LNCAP (cell line): ENCODE measurements at regions not wholly inside any gene's neighbourhood (a gene's known extent, or its start where the extent isn't known, plus 50 kb on each side); places are given as distances from the start of the nearest gene placed in this dataset.

ENCODE experiments used
- CTCF ChIP-seq: fragments of 450-650 bp; IDR thresholded peaks from 2 replicates; pipeline ENCODE4 v1.5.1; 2017; ENCODE audit warnings: mild to moderate bottlenecking

GRCh38 chr13:79749984-79750551, 269.1 kb downstream of the NDFIP2 start:
- no peak for TF ChIP-seq CTCF

DNA sequence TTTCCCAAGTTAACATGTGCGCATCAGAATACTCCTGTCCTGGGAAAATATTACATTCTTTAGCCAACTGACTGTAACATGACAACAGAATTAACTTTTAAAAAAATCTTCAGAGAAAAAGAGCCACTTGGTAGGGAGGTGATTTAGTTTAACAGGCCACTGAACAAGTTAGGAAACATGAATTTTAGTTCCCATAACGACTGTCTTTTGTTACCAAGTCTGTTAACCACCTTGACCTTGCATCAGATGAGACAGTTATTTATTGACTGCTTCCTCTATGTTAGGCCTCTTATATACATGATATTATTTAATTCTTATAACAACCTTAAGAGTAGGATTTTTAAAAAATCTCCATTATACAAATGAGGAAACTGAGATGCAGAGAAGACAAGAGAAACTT, 268.6 kb downstream of the NDFIP2 start:
- no peak for TF ChIP-seq CTCF

- TF ChIP-seq CTCF = no peak
These were observed 264.1 kb downstream of the NDFIP2 start for GRCh38 chr13:79745081-79745480.

GRCh38 chr13:79742923-79743322, 262.0 kb downstream of the NDFIP2 start:
- no peak for TF ChIP-seq CTCF

DNA sequence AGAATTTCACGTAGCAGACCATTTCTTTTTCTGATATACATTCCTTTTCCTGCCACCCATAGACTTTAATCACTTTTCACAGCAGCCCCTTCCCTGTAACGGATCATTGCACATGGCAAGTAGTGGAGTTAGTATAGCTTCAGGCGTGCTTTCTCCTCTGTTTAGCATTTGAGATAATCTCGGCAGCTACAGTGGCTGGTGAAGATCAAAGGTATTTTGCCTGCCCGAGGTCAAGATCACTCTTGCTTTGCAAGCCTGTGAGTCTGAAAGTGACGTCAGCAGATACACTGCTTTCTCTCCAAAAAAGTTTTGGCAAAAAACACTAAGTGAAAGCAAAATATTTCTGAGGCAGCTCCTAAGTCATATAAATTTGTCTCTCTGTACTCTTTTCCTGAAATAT, 260.0 kb downstream of the NDFIP2 start:
- TF ChIP-seq CTCF = no peak

DNA sequence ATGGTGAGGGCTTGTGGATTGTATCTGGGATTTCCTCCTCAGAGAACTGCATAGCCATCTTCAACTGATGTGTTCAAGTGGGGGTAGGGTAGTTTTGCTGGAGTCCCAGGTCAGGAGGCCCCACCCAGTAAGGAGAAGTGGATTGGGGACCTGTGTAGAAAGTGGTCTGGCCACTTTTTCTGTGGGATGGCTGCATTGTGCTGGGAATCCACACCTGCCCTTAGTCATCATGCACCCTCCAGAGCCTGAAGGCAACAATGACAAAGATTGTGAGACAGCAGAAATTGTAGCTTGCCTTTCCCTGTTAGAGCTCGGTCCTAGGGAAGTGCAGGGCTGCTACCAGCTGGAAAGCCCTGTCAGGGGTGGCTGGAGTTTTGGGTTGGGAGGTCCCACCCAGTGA, 255.4 kb downstream of the NDFIP2 start:
- TF ChIP-seq CTCF = no peak

DNA sequence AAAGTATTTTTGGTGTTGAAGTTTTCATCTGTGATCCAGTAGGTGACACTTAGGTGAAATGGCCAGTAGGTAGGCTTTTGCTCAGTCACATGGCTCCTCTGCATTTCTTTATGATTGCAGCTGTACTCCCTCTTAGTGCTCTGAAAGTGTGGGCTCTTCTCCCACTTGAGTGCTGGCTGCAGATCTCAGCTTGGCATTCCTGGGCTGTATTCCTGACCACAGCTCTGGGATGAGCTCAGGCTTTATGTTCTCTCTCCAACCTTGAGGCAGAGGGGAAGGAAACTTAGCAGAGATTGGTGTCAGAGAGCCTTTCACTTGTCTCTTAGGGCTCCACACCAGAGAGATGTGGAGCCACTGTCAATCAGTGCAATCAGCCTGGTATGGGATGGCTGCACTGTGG, 254.3 kb downstream of the NDFIP2 start:
- no peak for TF ChIP-seq CTCF

DNA sequence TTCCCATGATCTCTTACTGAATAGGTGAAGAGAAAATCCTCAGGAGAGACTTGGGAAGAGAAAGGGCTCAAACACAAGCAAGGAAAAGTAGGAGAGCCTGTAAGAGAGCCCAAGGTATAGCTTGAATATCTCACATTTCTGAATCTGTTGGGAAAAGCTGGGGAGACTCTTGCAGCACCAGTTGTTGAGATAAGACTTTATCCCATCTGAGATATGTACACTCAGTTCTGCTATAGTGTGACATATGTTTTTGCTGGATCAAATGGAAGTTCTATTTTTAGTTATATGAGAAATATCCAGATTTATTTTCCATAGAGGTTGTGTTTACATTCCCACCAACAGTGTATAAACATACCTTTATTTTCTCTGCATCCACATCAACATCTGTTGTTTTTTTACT, 246.1 kb downstream of the NDFIP2 start:
- TF ChIP-seq CTCF = no peak
